ENCODE measurements at regions not wholly inside any gene's neighbourhood (a gene's known extent, or its start where the extent isn't known, plus 50 kb on each side); places are given as distances from the start of the nearest gene placed in this dataset.
A peak's percentile ranks its signal among the peaks of the same experiment; 100 is the strongest.

DNA sequence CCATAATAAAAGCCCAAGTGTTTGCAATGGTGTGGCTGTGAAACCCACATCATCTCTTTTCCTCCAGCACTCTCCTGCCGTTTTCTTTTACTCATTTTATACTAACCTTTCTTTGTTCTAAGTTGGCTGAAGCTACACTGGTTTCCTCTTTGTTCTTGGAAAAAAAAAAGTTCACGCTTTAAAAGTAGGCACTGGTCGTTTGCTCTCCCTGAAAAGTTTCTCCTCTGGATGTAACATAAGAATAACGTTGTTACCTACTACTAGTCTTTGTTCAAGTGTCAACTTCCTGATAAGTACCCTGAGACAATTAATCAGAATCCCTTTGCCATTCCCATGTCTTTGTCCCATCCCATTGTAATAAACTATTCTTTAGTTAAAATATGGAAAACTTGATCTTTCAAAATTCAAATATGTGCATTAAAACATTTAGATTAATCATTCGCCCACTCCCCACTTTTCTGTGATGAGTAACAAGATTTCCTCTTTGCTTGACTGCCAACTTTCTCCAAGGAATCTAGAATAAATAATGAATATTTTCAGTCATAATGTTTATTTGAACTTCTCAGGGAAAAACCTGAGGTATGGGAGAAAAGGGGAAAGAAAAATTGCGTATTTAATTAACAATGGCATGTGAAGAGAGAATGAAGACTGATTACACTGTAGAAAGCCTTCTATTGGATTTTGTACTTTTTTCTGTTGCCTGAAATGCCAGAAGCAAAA is 454.3 kb upstream of the CTNND2 start (continued):
- TF ChIP-seq, protein P1, sequence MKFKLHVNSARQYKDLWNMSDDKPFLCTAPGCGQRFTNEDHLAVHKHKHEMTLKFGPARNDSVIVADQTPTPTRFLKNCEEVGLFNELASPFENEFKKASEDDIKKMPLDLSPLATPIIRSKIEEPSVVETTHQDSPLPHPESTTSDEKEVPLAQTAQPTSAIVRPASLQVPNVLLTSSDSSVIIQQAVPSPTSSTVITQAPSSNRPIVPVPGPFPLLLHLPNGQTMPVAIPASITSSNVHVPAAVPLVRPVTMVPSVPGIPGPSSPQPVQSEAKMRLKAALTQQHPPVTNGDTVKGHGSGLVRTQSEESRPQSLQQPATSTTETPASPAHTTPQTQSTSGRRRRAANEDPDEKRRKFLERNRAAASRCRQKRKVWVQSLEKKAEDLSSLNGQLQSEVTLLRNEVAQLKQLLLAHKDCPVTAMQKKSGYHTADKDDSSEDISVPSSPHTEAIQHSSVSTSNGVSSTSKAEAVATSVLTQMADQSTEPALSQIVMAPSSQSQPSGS (CRISPR knock-in tag; IDR thresholded peaks at IDR 0.05; ENCODE audit: borderline replicate concordance, low read depth) = no peak
- no peak for TF ChIP-seq NFYB (CRISPR knock-in tag; conservative IDR thresholded peaks at IDR 0.05; ENCODE audit: low read depth)
- TF ChIP-seq SP1 (CRISPR knock-in tag; conservative IDR thresholded peaks at IDR 0.05) = no peak
- TF ChIP-seq MLX (CRISPR knock-in tag; IDR thresholded peaks at IDR 0.05) = no peak
- TF ChIP-seq NFE2L1 (CRISPR knock-in tag; IDR thresholded peaks at IDR 0.05) = no peak
- TF ChIP-seq ESRRA (CRISPR knock-in tag; IDR thresholded peaks at IDR 0.05; ENCODE audit: borderline replicate concordance) = no peak
- TF ChIP-seq MYBL2 (CRISPR knock-in tag; IDR thresholded peaks at IDR 0.05) = no peak
- no peak for TF ChIP-seq ETV6 (CRISPR knock-in tag; IDR thresholded peaks at IDR 0.05)
- no peak for TF ChIP-seq NR1H2 (CRISPR knock-in tag; IDR thresholded peaks at IDR 0.05)
- TF ChIP-seq ZBTB21 (CRISPR knock-in tag; IDR thresholded peaks at IDR 0.05; ENCODE audit: borderline replicate concordance) = no peak
- TF ChIP-seq, protein P2, sequence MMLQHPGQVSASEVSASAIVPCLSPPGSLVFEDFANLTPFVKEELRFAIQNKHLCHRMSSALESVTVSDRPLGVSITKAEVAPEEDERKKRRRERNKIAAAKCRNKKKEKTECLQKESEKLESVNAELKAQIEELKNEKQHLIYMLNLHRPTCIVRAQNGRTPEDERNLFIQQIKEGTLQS (CRISPR knock-in tag; conservative IDR thresholded peaks at IDR 0.05) = no peak

GRCh38 chr5:12357626-12358025 is 453.4 kb upstream of the CTNND2 start:
- no peak overlapping the region for H3K27ac Mint-ChIP-seq
- H3K9me3 Mint-ChIP-seq = peaks cover 15% of the 10 kb centered on the region
- CTCF ChIA-PET = no interaction called here
- DNase-seq (ENCODE audit: low spot score) (no peak), ATAC-seq (no peak)
- POLR2A ChIA-PET = no interaction called here
- peaks cover 11% of the 10 kb centered on the region for H3K36me3 Mint-ChIP-seq
- no peaks in the 10 kb centered on the region for H3K27me3 Mint-ChIP-seq (ENCODE audit: low read depth)
- H3K4me1 Mint-ChIP-seq = peaks cover 22% of the 10 kb centered on the region
- H3K4me3 Mint-ChIP-seq = no peak overlapping the region
- TF ChIP-seq EMX1 (CRISPR knock-in tag; IDR thresholded peaks at IDR 0.05) = no peak
- no peak for TF ChIP-seq IRF2 (CRISPR knock-in tag; IDR thresholded peaks at IDR 0.05; ENCODE audit: borderline replicate concordance, low read depth)
- TF ChIP-seq AR (CRISPR knock-in tag; IDR thresholded peaks at IDR 0.05) = no peak
- TF ChIP-seq ATF1 (CRISPR knock-in tag; IDR thresholded peaks at IDR 0.05) = no peak

DNA sequence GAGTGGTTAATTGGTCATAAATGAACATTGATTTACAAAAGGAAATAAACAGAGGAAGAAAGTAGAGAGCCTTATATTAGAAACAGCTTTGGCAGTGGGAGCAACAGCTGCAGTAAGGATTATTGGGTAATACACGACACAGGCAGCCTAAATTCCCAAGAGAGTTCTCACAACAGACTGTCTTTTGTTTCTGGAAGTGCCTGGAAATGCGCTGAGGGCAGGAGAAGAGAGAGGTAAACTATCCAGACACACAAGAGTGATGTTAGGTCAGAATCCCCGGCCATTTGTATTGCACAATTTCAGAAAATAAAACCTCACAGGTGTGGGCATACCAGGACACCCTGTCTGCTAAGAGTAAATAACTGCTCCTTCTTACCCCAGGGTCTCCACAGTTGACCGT is 450.4 kb upstream of the CTNND2 start:
- peaks cover 8% of the 10 kb centered on the region for H3K9me3 Mint-ChIP-seq
- H3K36me3 Mint-ChIP-seq = no peaks in the 10 kb centered on the region; the same call in 1 of the 2 replicates
- ChIA-PET POLR2A (no interaction called here), CTCF (no interaction called here)
- H3K27ac Mint-ChIP-seq = no peak overlapping the region
- H3K4me3 Mint-ChIP-seq = no peak overlapping the region
- no peaks in the 10 kb centered on the region for H3K27me3 Mint-ChIP-seq (ENCODE audit: low read depth)
- DNase-seq (ENCODE audit: low spot score) (no peak), ATAC-seq (peak; percentile 57; the same call in 1 of the 2 replicates)
- peaks cover 22% of the 10 kb centered on the region for H3K4me1 Mint-ChIP-seq
- TF ChIP-seq ZNF423 (CRISPR knock-in tag; IDR thresholded peaks at IDR 0.05) (no peak), MXD4 (CRISPR knock-in tag; IDR thresholded peaks at IDR 0.05; ENCODE audit: borderline replicate concordance) (no peak), HMGA2 (CRISPR knock-in tag; IDR thresholded peaks at IDR 0.05) (no peak), OVOL2 (CRISPR knock-in tag; IDR thresholded peaks at IDR 0.05; ENCODE audit: borderline replicate concordance) (no peak), NFE2L1 (CRISPR knock-in tag; IDR thresholded peaks at IDR 0.05) (no peak), ZBTB21 (CRISPR knock-in tag; IDR thresholded peaks at IDR 0.05; ENCODE audit: borderline replicate concordance) (no peak), CREM (CRISPR knock-in tag; IDR thresholded peaks at IDR 0.05) (no peak), FOXJ3 (CRISPR knock-in tag; IDR thresholded peaks at IDR 0.05; ENCODE audit: borderline replicate concordance) (no peak)
- TF ChIP-seq, protein P3, sequence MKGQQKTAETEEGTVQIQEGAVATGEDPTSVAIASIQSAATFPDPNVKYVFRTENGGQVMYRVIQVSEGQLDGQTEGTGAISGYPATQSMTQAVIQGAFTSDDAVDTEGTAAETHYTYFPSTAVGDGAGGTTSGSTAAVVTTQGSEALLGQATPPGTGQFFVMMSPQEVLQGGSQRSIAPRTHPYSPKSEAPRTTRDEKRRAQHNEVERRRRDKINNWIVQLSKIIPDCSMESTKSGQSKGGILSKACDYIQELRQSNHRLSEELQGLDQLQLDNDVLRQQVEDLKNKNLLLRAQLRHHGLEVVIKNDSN (CRISPR knock-in tag; IDR thresholded peaks at IDR 0.05) = no peak
- TF ChIP-seq, protein P4, sequence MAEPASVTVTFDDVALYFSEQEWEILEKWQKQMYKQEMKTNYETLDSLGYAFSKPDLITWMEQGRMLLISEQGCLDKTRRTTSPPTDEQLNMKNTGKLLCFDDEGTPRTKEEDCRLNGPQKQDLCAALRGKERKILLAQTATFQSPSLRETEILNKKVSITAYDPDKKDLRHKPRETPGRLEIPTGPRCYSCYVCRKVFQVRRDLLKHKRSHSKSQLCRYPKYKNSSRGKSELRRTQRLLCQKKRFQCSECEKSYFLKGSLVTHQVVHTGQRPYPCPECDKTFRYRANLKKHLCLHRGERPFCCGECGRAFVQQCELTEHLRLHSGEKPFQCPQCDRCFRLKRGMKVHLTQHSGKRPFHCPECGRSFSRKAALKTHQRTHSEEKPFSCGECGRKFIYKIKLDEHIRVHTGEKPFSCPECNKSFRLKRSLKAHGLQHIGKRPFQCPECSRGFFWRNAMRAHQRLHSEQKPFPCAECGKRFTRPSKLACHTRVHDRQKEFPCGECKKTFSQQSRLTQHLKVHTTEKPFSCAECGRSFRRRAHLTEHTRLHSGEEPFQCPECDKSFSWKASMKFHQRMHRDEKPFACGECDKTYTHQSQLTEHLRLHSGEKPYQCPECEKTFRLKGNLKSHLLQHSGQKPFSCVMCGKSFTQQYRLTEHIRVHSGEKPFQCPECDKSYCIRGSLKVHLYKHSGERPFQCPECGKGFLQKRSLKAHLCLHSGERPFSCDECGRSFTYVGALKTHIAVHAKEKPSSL (CRISPR knock-in tag; conservative IDR thresholded peaks at IDR 0.05) = no peak
- TF ChIP-seq, protein P5, sequence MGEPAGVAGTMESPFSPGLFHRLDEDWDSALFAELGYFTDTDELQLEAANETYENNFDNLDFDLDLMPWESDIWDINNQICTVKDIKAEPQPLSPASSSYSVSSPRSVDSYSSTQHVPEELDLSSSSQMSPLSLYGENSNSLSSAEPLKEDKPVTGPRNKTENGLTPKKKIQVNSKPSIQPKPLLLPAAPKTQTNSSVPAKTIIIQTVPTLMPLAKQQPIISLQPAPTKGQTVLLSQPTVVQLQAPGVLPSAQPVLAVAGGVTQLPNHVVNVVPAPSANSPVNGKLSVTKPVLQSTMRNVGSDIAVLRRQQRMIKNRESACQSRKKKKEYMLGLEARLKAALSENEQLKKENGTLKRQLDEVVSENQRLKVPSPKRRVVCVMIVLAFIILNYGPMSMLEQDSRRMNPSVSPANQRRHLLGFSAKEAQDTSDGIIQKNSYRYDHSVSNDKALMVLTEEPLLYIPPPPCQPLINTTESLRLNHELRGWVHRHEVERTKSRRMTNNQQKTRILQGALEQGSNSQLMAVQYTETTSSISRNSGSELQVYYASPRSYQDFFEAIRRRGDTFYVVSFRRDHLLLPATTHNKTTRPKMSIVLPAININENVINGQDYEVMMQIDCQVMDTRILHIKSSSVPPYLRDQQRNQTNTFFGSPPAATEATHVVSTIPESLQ (CRISPR knock-in tag; IDR thresholded peaks at IDR 0.05) = no peak

Measured in WTC11 (cell line).